ENCODE measurements at regions not wholly inside any gene's neighbourhood (a gene's known extent, or its start where the extent isn't known, plus 50 kb on each side); places are given as distances from the start of the nearest gene placed in this dataset.

DNA sequence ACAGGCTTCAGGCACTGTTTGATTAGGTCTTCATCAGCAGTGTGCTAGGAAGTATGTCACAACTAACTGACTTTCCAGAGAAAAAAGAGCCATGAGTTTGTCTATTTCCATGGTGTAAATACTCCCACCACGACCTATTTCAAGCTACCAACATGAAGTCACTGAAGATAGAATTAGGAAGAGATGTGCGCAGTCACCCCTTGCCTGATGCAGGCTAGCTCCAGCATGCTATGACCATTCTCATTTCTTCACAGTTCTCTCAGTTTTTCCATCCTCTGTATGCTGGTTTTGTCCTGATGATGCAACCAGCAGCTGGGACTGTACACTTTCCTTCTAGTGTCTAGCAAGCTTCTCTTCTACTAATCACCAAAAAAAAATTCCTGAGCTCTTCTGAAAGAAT is 191.6 kb upstream of the NUDT4 start:
- TF ChIP-seq POLR2A (IDR thresholded peaks at IDR 0.05; ENCODE audit: low read depth, low read length): no peak
- TF ChIP-seq CTCF (conservative IDR thresholded peaks at IDR 0.05; ENCODE audit: low read depth, low read length): no peak
- TF ChIP-seq BHLHE40 (IDR thresholded peaks at IDR 0.05; ENCODE audit: low read depth, low read length): no peak
- TF ChIP-seq RAD21 (IDR thresholded peaks at IDR 0.05; ENCODE audit: low read length): no peak
- TF ChIP-seq RCOR1 (IDR thresholded peaks at IDR 0.05; ENCODE audit: insufficient replicate concordance, low read length): no peak
- no peak for TF ChIP-seq USF2 (IDR thresholded peaks at IDR 0.05; ENCODE audit: low read depth, low read length)
- TF ChIP-seq RFX5 (IDR thresholded peaks at IDR 0.05; ENCODE audit: low read depth, low read length): no peak
- TF ChIP-seq, protein P1, sequence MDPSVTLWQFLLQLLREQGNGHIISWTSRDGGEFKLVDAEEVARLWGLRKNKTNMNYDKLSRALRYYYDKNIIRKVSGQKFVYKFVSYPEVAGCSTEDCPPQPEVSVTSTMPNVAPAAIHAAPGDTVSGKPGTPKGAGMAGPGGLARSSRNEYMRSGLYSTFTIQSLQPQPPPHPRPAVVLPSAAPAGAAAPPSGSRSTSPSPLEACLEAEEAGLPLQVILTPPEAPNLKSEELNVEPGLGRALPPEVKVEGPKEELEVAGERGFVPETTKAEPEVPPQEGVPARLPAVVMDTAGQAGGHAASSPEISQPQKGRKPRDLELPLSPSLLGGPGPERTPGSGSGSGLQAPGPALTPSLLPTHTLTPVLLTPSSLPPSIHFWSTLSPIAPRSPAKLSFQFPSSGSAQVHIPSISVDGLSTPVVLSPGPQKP (IDR thresholded peaks at IDR 0.05; ENCODE audit: borderline replicate concordance, low read depth, low read length): no peak
- no peak for TF ChIP-seq CHD1 (IDR thresholded peaks at IDR 0.05; ENCODE audit: low read depth, low read length)
- no peak for TF ChIP-seq FOS (IDR thresholded peaks at IDR 0.05; ENCODE audit: low read depth, low read length)
- no peak for TF ChIP-seq SMC3 (IDR thresholded peaks at IDR 0.05; ENCODE audit: low read depth, low read length)
- no peak for TF ChIP-seq MAFK (IDR thresholded peaks at IDR 0.05; ENCODE audit: low read depth, low read length)
- peak; percentile 71 for TF ChIP-seq CEBPB (IDR thresholded peaks at IDR 0.05; ENCODE audit: low read depth, low read length)
- TF ChIP-seq MXI1 (IDR thresholded peaks at IDR 0.05; ENCODE audit: borderline replicate concordance, low read depth, low read length): no peak

Data from IMR-90 (cell line).